Erythroblast (primary cell): ENCODE measurements at regions not wholly inside any gene's neighbourhood (a gene's known extent, or its start where the extent isn't known, plus 50 kb on each side); places are given as distances from the start of the nearest gene placed in this dataset.

Source experiments
- GATA1 ChIP-seq: IDR thresholded peaks from 2 replicates; pipeline ENCODE4 v1.6.1; 2011; ENCODE audit warnings: low read depth, mild to moderate bottlenecking, control low read depth, low read length, moderate library complexity
- POLR2A ChIP-seq: IDR thresholded peaks from 2 replicates; pipeline ENCODE4 v1.6.1; 2011; ENCODE audit warnings: mild to moderate bottlenecking, low read length

DNA sequence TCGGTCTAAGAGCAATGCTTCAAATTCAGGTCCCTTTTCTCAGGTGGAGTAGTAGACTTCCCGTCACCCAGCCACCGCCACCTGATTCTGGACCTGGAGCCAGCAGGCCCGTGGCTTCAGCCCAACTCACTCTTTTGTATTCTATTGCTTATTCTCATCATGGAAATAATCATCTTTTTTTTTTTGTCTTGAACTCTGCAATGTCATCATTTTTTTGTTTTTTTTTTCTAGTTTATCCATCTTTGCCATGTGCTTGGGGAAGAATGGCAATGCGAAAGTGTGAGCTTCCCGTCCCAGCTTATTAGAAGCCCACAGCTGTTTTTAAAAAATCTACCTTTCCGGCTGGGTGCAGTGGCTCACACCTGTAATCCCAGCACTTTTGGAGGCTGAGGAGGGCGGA, 51.3 kb upstream of the FSTL1 start:
- no peak for TF ChIP-seq POLR2A
- TF ChIP-seq GATA1, result no peak
